Stomach smooth muscle (tissue), 2 donors: ENCODE measurements at regions not wholly inside any gene's neighbourhood (a gene's known extent, or its start where the extent isn't known, plus 50 kb on each side); places are given as distances from the start of the nearest gene placed in this dataset.
"Not testable (repeated sequence)": the region's sequence is repeated elsewhere in the genome, so short reads cannot be mapped to it uniquely, and the experiment has no call there.

Source experiments
- H3K27ac ChIP-seq: one replicate; pipeline ENCODE4 v1.7.0; 2013; ENCODE audit warnings: mild to moderate bottlenecking, low read length, inconsistent platforms
- H3K27me3 ChIP-seq, 2 donors: one replicate each; pipeline ENCODE4 v1.7.0; 2013; ENCODE audit warnings: low read length in 2 of 2; ENCODE audit not compliant: insufficient read depth in 2 of 2, control insufficient read depth in 1 of 2
- H3K36me3 ChIP-seq, 2 donors: one replicate each; pipeline ENCODE4 v1.7.0; 2013; ENCODE audit warnings: low read length in 2 of 2; ENCODE audit not compliant: control insufficient read depth in 2 of 2, insufficient read depth in 2 of 2
- H3K4me1 ChIP-seq: one replicate; pipeline ENCODE4 v1.7.0; 2013; ENCODE audit warnings: low read length; ENCODE audit not compliant: control insufficient read depth, insufficient read depth
- H3K4me3 ChIP-seq, 2 donors: one replicate each; pipeline ENCODE4 v1.7.0; 2013; ENCODE audit warnings: low read length in 2 of 2
- H3K9ac ChIP-seq, 2 donors: one replicate each; pipeline ENCODE4 v1.7.0; 2013; ENCODE audit warnings: low read length in 2 of 2, mild to moderate bottlenecking in 1 of 2
- H3K9me3 ChIP-seq, 2 donors: one replicate each; pipeline ENCODE4 v1.7.0; 2013; ENCODE audit warnings: low read length in 2 of 2; ENCODE audit not compliant: control insufficient read depth in 2 of 2
- donor health status: healthy.
- donor health status: Pancreatic carcinoma.

DNA sequence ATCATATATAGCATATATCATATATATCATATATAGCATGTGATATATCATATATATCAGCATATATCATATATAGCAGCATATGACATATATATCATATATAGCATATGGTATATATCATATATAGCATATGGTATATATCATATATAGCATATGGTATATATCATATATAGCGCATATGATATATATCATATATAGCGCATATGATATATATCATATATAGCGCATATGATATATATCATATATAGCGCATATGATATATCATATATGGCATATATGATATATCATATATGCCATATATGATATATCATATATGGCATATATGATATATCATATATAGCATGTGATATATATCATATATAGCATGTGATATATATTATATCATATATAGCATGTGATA lies 680.4 kb upstream of the HS3ST1 start:
- H3K36me3 ChIP-seq, H3K27me3 ChIP-seq: not testable (repeated sequence)

DNA sequence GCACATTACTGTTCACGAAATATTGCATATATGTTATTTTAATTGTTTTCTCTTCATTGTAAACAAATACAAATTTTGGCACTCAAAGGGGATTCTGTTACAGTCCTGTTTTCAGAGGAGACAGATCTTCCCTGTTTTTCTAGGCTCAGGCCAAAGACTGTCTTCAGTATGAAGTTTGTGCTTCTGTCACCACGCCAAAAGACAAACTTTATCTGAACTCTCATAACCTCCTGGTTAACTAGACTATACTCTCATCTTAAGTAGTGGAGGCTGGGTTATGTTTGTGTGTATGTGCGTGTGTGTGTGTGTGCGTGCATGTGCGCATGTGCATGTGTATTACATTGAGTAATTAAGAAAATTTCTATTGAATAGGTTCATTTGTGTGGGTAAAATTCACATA lies 676.8 kb upstream of the HS3ST1 start:
- no peak overlapping the region for H3K9ac ChIP-seq
- no peaks in the 10 kb centered on the region for H3K9me3 ChIP-seq
- H3K36me3 ChIP-seq: no peaks in the 10 kb centered on the region
- H3K4me3 ChIP-seq: no peak overlapping the region
- H3K4me1 ChIP-seq: no peaks in the 10 kb centered on the region
- no peaks in the 10 kb centered on the region for H3K27me3 ChIP-seq
- no peak overlapping the region for H3K27ac ChIP-seq

More for the DNA sequence above, 680.4 kb upstream of the HS3ST1 start:
- not testable (repeated sequence) for H3K4me1 ChIP-seq, H3K9me3 ChIP-seq, H3K27ac ChIP-seq, H3K4me3 ChIP-seq, H3K9ac ChIP-seq

DNA sequence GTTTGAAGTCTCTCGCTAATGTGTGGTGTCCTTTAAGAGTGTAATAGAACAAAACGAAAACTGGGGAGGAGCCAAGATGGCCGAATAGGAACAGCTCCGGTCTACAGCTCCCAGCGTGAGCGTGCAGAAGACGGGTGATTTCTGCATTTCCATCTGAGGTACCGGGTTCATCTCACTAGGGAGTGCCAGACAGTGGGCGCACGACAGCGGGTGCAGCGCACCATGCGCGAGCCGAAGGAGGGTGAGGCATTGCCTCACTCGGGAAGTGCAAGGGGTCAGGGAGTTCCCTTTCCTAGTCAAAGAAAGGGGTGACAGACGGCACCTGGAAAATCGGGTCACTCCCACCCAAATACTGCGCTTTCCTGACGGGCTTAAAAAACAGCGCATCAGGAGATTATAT lies 661.2 kb upstream of the HS3ST1 start:
- H3K9ac ChIP-seq, H3K4me3 ChIP-seq, H3K27me3 ChIP-seq, H3K9me3 ChIP-seq, H3K27ac ChIP-seq, H3K4me1 ChIP-seq, H3K36me3 ChIP-seq: not testable (repeated sequence)

DNA sequence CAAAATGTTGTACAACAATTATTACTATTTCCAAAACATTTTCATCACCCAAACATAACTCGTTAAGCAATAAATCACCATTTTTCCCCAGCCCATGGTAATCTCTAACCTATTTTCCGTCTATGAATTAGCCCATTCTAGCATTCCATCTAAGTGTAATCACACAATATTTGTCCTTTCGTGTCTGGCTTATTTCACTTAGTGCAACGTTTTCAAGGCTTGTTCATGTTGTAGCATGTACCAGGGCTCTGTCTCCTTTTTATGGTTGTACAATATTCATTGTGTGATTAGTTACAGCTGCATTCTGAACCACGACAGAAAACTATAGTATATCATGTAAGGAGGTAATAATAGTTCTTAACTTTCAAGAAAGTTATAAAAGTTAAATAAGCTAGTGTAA lies 656.0 kb upstream of the HS3ST1 start:
- Histone ChIP-seq H3K4me1 (no peaks in the 10 kb centered on the region), H3K36me3 (no peaks in the 10 kb centered on the region), H3K27ac (no peak overlapping the region), H3K9ac (no peak overlapping the region), H3K4me3 (no peak overlapping the region), H3K9me3 (no peaks in the 10 kb centered on the region), H3K27me3 (no peaks in the 10 kb centered on the region)

DNA sequence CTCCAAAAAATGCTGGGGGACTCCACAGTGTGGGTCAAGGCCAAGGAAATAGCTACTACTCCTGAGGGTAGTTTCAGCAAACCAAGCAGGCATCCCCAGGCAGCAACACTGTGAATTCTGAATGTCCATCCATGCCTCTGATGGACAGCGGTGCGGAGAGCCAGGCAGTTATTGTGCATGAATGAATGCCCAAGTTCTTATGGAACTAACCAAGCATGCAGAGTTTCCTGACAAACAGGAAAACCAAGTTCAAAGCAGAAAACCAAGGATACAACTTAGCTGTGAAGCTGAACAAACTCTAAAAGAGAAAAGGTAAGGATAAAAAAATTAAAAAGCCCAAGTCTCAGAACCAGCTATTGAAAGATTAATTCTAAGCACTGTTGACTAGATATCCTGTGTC lies 642.6 kb upstream of the HS3ST1 start:
- H3K27me3 ChIP-seq: no peaks in the 10 kb centered on the region
- no peak overlapping the region for H3K4me3 ChIP-seq
- H3K27ac ChIP-seq: no peak overlapping the region
- no peaks in the 10 kb centered on the region for H3K9me3 ChIP-seq
- H3K9ac ChIP-seq: no peak overlapping the region
- H3K4me1 ChIP-seq: no peaks in the 10 kb centered on the region
- no peaks in the 10 kb centered on the region for H3K36me3 ChIP-seq

DNA sequence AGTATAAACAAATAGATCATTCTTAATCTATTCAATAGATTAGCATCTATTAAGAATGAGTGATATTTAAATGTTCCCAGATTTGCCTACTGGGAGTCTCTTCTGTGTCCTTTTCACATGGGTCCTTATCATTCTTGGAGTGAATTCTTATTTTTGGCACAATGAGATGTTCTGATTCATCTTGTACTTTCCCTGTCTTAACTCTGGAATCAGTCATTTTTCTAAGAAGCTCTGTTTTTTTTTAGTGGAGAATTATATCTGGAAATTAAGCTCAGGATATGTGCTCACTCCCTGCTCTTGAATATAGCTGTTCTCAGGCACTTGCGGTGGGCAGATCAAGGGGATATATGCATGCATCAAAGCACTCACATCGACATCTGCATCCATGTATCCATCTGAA lies 625.3 kb upstream of the HS3ST1 start:
- H3K9ac ChIP-seq: no peak overlapping the region
- H3K36me3 ChIP-seq: no peaks in the 10 kb centered on the region
- no peak overlapping the region for H3K4me3 ChIP-seq
- H3K27ac ChIP-seq: no peak overlapping the region
- H3K27me3 ChIP-seq: no peaks in the 10 kb centered on the region
- H3K9me3 ChIP-seq: no peaks in the 10 kb centered on the region
- H3K4me1 ChIP-seq: no peaks in the 10 kb centered on the region

DNA sequence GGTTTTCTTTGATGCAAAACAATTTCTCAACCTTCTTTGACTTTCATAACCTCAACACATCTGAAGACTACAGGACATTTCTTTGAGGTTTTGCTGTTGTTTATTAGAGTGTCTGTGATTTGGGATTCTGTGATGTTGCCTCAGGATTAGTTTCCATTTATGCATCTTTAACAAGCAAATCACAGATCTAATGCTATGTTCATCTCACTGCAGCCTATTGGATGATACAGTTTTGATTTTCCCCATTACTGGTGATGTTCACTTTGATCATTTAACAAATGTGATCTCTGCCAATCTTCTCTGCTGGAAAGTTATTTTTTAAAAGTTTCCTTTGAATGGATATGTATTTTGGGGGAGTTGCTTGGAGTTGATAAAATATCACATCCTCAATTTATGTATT lies 624.9 kb upstream of the HS3ST1 start:
- Histone ChIP-seq H3K36me3 (no peaks in the 10 kb centered on the region), H3K4me3 (no peak overlapping the region), H3K4me1 (no peaks in the 10 kb centered on the region), H3K27me3 (no peaks in the 10 kb centered on the region), H3K9ac (no peak overlapping the region), H3K27ac (no peak overlapping the region), H3K9me3 (no peaks in the 10 kb centered on the region)

DNA sequence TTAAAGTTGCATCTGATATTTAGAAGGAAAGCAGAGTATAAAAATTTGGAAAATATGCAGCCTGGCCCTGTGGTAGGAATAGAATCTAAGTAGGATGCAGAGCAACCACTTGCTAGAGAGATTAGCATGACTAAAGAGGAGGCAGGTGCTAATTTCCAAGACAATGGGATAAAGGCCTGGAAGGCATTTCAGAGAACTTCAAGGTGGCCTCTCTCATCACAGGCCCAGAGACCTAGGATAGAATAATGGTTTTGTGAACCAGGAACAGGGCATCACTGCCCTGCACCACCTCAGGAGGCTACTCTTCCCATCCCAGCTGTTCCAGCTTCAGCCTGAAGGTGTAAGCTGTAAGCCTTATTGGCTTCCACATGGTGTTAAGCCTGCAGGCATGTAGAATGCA lies 621.7 kb upstream of the HS3ST1 start:
- H3K27me3 ChIP-seq: no peaks in the 10 kb centered on the region
- no peak overlapping the region for H3K9ac ChIP-seq
- no peak overlapping the region for H3K27ac ChIP-seq
- no peaks in the 10 kb centered on the region for H3K4me1 ChIP-seq
- no peaks in the 10 kb centered on the region for H3K36me3 ChIP-seq
- no peak overlapping the region for H3K4me3 ChIP-seq
- H3K9me3 ChIP-seq: no peaks in the 10 kb centered on the region

DNA sequence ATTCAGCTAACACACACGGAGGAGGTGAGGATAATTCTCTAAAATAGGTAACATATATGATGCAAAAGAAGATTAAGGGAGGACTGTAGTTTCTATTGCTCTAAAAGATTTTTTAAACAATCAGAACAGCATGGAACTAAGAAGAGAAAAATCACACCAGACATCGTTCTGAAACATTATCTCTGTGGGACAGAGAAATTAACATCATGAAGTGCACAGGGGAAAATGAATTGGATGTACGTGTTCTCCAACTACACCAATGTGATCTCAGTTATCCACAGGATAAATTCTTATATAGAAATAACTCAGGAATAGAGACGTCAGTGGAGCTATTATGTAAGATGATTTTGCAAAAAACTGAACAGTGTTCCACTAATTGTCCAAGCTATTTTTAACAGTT lies 614.1 kb upstream of the HS3ST1 start:
- Histone ChIP-seq H3K36me3 (no peaks in the 10 kb centered on the region), H3K9ac (no peak overlapping the region), H3K4me3 (no peak overlapping the region), H3K27ac (no peak overlapping the region), H3K9me3 (no peaks in the 10 kb centered on the region), H3K27me3 (no peaks in the 10 kb centered on the region), H3K4me1 (no peaks in the 10 kb centered on the region)

DNA sequence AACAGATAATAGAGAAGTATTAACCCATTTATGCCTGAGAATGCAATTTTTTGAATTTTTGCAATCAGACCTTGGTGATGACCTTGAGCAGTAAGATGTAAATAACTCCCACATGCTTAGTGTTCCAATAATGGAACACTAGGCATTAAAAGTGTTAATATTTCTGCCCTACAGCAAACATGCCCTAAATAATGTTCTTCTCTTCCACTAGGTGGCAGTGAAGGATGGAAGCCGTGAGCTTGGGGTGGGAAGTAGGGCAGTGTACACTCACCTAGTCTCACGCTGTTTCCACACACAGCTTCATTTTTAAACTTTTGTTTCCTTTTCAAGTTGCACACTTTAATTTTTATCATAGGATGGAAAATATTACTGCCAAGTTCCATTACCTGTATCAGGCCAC lies 613.1 kb upstream of the HS3ST1 start:
- Histone ChIP-seq H3K9ac (no peak overlapping the region), H3K9me3 (no peaks in the 10 kb centered on the region), H3K36me3 (no peaks in the 10 kb centered on the region), H3K27ac (no peak overlapping the region), H3K4me3 (no peak overlapping the region), H3K27me3 (no peaks in the 10 kb centered on the region), H3K4me1 (no peaks in the 10 kb centered on the region)

DNA sequence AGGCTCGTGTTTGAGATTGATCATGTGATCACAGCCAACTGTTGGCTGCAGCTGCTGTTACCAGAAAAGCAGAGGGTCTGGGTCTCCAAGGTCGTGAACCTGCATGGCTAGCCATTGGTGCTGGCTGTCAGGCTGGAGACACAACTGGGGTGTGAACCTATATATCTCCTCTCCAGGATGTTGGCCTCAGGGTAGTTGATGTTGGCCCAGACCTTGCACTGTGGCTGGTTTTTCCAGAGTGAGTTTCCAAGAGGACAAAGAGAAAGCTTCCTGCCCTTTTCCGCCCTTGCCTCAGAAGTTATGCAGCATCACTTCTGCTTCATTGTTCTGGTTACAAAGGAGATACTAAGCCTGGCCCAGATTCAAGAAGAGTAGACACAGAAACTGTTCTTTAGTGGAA lies 607.8 kb upstream of the HS3ST1 start:
- Histone ChIP-seq H3K36me3 (no peaks in the 10 kb centered on the region), H3K27ac (no peak overlapping the region), H3K9me3 (no peaks in the 10 kb centered on the region), H3K4me3 (no peak overlapping the region), H3K4me1 (no peaks in the 10 kb centered on the region), H3K9ac (no peak overlapping the region), H3K27me3 (no peaks in the 10 kb centered on the region)

DNA sequence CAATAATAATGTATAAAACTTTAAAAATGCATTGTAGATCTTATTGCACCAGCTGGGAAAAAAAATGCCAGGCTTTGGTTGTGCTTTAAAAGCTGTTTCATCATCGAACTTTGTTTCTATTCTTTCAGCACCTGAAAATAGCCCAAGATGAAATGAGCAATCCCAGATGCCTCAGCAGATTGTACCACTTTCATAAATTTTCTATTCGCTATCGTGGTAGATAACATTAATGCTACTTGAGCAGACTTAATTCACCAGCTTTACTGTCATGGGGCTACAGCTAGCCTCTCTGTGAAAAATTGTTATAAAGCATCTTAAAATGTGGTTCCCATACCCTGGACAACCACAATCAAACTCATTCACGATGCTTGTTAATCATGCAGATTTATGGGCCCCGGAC lies 599.6 kb upstream of the HS3ST1 start:
- Histone ChIP-seq H3K9ac (no peak overlapping the region), H3K36me3 (no peaks in the 10 kb centered on the region), H3K4me3 (no peak overlapping the region), H3K27ac (no peak overlapping the region), H3K27me3 (no peaks in the 10 kb centered on the region), H3K4me1 (no peaks in the 10 kb centered on the region), H3K9me3 (no peaks in the 10 kb centered on the region)
